ENCODE measurements at regions not wholly inside any gene's neighbourhood (a gene's known extent, or its start where the extent isn't known, plus 50 kb on each side); places are given as distances from the start of the nearest gene placed in this dataset.

GRCh38 chr4:52288212-52288855 lies 237.2 kb downstream of the SPATA18 start:
- DNase-seq = no peak

GRCh38 chr4:52290466-52290865 lies 239.4 kb downstream of the SPATA18 start:
- DNase-seq = no peak

- no peak for DNase-seq
These were observed 241.1 kb downstream of the SPATA18 start for GRCh38 chr4:52292245-52292644.

- no peak for DNase-seq
These were observed 245.2 kb downstream of the SPATA18 start for GRCh38 chr4:52296341-52296740.

GRCh38 chr4:52298444-52298843 lies 247.3 kb downstream of the SPATA18 start:
- DNase-seq = no peak

- no peak for DNase-seq
These were observed 248.0 kb downstream of the SPATA18 start for GRCh38 chr4:52299120-52299519.

- DNase-seq = no peak
These were observed 260.5 kb downstream of the SPATA18 start for GRCh38 chr4:52311464-52312125.

- no peak for DNase-seq
These were observed 261.6 kb downstream of the SPATA18 start for GRCh38 chr4:52312722-52313121.

GRCh38 chr4:52317361-52317879 lies 266.3 kb downstream of the SPATA18 start:
- no peak for DNase-seq

GRCh38 chr4:52317981-52318380 lies 266.9 kb downstream of the SPATA18 start:
- no peak for DNase-seq

- no peak for DNase-seq
These were observed 278.8 kb downstream of the SPATA18 start for GRCh38 chr4:52329894-52330293.

GRCh38 chr4:52343595-52343994 lies 292.5 kb downstream of the SPATA18 start:
- DNase-seq = no peak

GRCh38 chr4:52350926-52351325 lies 299.8 kb downstream of the SPATA18 start:
- no peak for DNase-seq

- no peak for DNase-seq
These were observed 300.7 kb downstream of the USP46 start for GRCh38 chr4:52358366-52358765.

- DNase-seq = no peak
These were observed 300.2 kb downstream of the USP46 start for GRCh38 chr4:52358883-52359321.

GRCh38 chr4:52366191-52366590 lies 292.9 kb downstream of the USP46 start:
- DNase-seq = no peak

- DNase-seq = peak; percentile 1
These were observed 292.5 kb downstream of the USP46 start for GRCh38 chr4:52366621-52367020.

GRCh38 chr4:52367282-52367830 lies 291.7 kb downstream of the USP46 start:
- DNase-seq = peak; percentile 88

- DNase-seq = peak; percentile 86
These were observed 290.2 kb downstream of the USP46 start for GRCh38 chr4:52368895-52369294.

- DNase-seq = no peak
These were observed 289.5 kb downstream of the USP46 start for GRCh38 chr4:52369649-52370048.

- no peak for DNase-seq
These were observed 288.5 kb downstream of the USP46 start for GRCh38 chr4:52370576-52370975.

GRCh38 chr4:52371841-52372240 lies 287.3 kb downstream of the USP46 start:
- no peak for DNase-seq

- no peak for DNase-seq
These were observed 286.8 kb downstream of the USP46 start for GRCh38 chr4:52372269-52372668.

GRCh38 chr4:52372747-52373146 lies 286.4 kb downstream of the USP46 start:
- no peak for DNase-seq
